ENCODE measurements at regions not wholly inside any gene's neighbourhood (a gene's known extent, or its start where the extent isn't known, plus 50 kb on each side); places are given as distances from the start of the nearest gene placed in this dataset.
"Not testable (repeated sequence)": the region's sequence is repeated elsewhere in the genome, so short reads cannot be mapped to it uniquely, and the experiment has no call there.

- not testable (repeated sequence) for H3K4me3 ChIP-seq (ENCODE audit: low read length); H3K4me1 ChIP-seq (ENCODE audit: control insufficient read depth, insufficient read depth, low read length); H3K9me3 ChIP-seq (ENCODE audit: control insufficient read depth, low read length); H3K27me3 ChIP-seq (ENCODE audit: control insufficient read depth, insufficient read depth, low read length); H3K9ac ChIP-seq (ENCODE audit: low read length); H3K36me3 ChIP-seq (ENCODE audit: control insufficient read depth, insufficient read depth, low read length)
Measured at GRCh38 chr16:72729552-72729951, 318.4 kb downstream of the ZFHX3 start.

- H3K9ac ChIP-seq (ENCODE audit: low read length) = no peak overlapping the region
- H3K4me1 ChIP-seq (ENCODE audit: control insufficient read depth, insufficient read depth, low read length) = no peaks in the 10 kb centered on the region
- no peak overlapping the region for H3K4me3 ChIP-seq (ENCODE audit: low read length)
- no peaks in the 10 kb centered on the region for H3K27me3 ChIP-seq (ENCODE audit: control insufficient read depth, insufficient read depth, low read length)
- H3K36me3 ChIP-seq (ENCODE audit: control insufficient read depth, insufficient read depth, low read length) = no peaks in the 10 kb centered on the region
- H3K9me3 ChIP-seq (ENCODE audit: control insufficient read depth, low read length) = no peaks in the 10 kb centered on the region
Measured at GRCh38 chr16:72728516-72728915, 319.4 kb downstream of the ZFHX3 start.

GRCh38 chr16:72727565-72727964 is 320.4 kb downstream of the ZFHX3 start:
- H3K9me3 ChIP-seq (ENCODE audit: control insufficient read depth, low read length) = no peaks in the 10 kb centered on the region
- H3K36me3 ChIP-seq (ENCODE audit: control insufficient read depth, insufficient read depth, low read length) = no peaks in the 10 kb centered on the region
- no peaks in the 10 kb centered on the region for H3K4me1 ChIP-seq (ENCODE audit: control insufficient read depth, insufficient read depth, low read length)
- H3K27me3 ChIP-seq (ENCODE audit: control insufficient read depth, insufficient read depth, low read length) = no peaks in the 10 kb centered on the region
- H3K4me3 ChIP-seq (ENCODE audit: low read length) = no peak overlapping the region
- H3K9ac ChIP-seq (ENCODE audit: low read length) = no peak overlapping the region

GRCh38 chr16:72725643-72726042 is 322.3 kb downstream of the ZFHX3 start:
- Histone ChIP-seq H3K4me1 (ENCODE audit: control insufficient read depth, insufficient read depth, low read length) (no peaks in the 10 kb centered on the region), H3K9me3 (ENCODE audit: control insufficient read depth, low read length) (no peaks in the 10 kb centered on the region), H3K4me3 (ENCODE audit: low read length) (no peak overlapping the region), H3K36me3 (ENCODE audit: control insufficient read depth, insufficient read depth, low read length) (no peaks in the 10 kb centered on the region), H3K27me3 (ENCODE audit: control insufficient read depth, insufficient read depth, low read length) (no peaks in the 10 kb centered on the region), H3K9ac (ENCODE audit: low read length) (no peak overlapping the region)

- Histone ChIP-seq H3K27me3 (ENCODE audit: control insufficient read depth, insufficient read depth, low read length) (no peaks in the 10 kb centered on the region), H3K9ac (ENCODE audit: low read length) (no peak overlapping the region), H3K36me3 (ENCODE audit: control insufficient read depth, insufficient read depth, low read length) (no peaks in the 10 kb centered on the region), H3K9me3 (ENCODE audit: control insufficient read depth, low read length) (no peaks in the 10 kb centered on the region), H3K4me1 (ENCODE audit: control insufficient read depth, insufficient read depth, low read length) (no peaks in the 10 kb centered on the region), H3K4me3 (ENCODE audit: low read length) (no peak overlapping the region)
Measured at GRCh38 chr16:72723781-72724180, 324.1 kb downstream of the ZFHX3 start.

GRCh38 chr16:72722552-72722951 is 325.4 kb downstream of the ZFHX3 start:
- H3K27me3 ChIP-seq (ENCODE audit: control insufficient read depth, insufficient read depth, low read length) = no peaks in the 10 kb centered on the region
- no peaks in the 10 kb centered on the region for H3K9me3 ChIP-seq (ENCODE audit: control insufficient read depth, low read length)
- no peaks in the 10 kb centered on the region for H3K36me3 ChIP-seq (ENCODE audit: control insufficient read depth, insufficient read depth, low read length)
- H3K4me3 ChIP-seq (ENCODE audit: low read length) = no peak overlapping the region
- no peaks in the 10 kb centered on the region for H3K4me1 ChIP-seq (ENCODE audit: control insufficient read depth, insufficient read depth, low read length)
- no peak overlapping the region for H3K9ac ChIP-seq (ENCODE audit: low read length)

GRCh38 chr16:72721981-72722380 is 325.9 kb downstream of the ZFHX3 start:
- H3K4me1 ChIP-seq (ENCODE audit: control insufficient read depth, insufficient read depth, low read length) = no peaks in the 10 kb centered on the region
- no peaks in the 10 kb centered on the region for H3K9me3 ChIP-seq (ENCODE audit: control insufficient read depth, low read length)
- no peaks in the 10 kb centered on the region for H3K27me3 ChIP-seq (ENCODE audit: control insufficient read depth, insufficient read depth, low read length)
- H3K36me3 ChIP-seq (ENCODE audit: control insufficient read depth, insufficient read depth, low read length) = no peaks in the 10 kb centered on the region
- H3K4me3 ChIP-seq (ENCODE audit: low read length) = no peak overlapping the region
- no peak overlapping the region for H3K9ac ChIP-seq (ENCODE audit: low read length)

- Histone ChIP-seq H3K36me3 (ENCODE audit: control insufficient read depth, insufficient read depth, low read length) (no peaks in the 10 kb centered on the region), H3K9ac (ENCODE audit: low read length) (no peak overlapping the region), H3K27me3 (ENCODE audit: control insufficient read depth, insufficient read depth, low read length) (no peaks in the 10 kb centered on the region), H3K4me1 (ENCODE audit: control insufficient read depth, insufficient read depth, low read length) (no peaks in the 10 kb centered on the region), H3K9me3 (ENCODE audit: control insufficient read depth, low read length) (no peaks in the 10 kb centered on the region), H3K4me3 (ENCODE audit: low read length) (no peak overlapping the region)
Measured at GRCh38 chr16:72715267-72715666, 332.7 kb downstream of the ZFHX3 start.

GRCh38 chr16:72711823-72712222 is 336.1 kb downstream of the ZFHX3 start:
- Histone ChIP-seq H3K4me3 (ENCODE audit: low read length) (no peak overlapping the region), H3K9me3 (ENCODE audit: control insufficient read depth, low read length) (no peaks in the 10 kb centered on the region), H3K9ac (ENCODE audit: low read length) (no peak overlapping the region), H3K27me3 (ENCODE audit: control insufficient read depth, insufficient read depth, low read length) (no peaks in the 10 kb centered on the region), H3K36me3 (ENCODE audit: control insufficient read depth, insufficient read depth, low read length) (no peaks in the 10 kb centered on the region), H3K4me1 (ENCODE audit: control insufficient read depth, insufficient read depth, low read length) (no peaks in the 10 kb centered on the region)

GRCh38 chr16:72705801-72706200 is 342.1 kb downstream of the ZFHX3 start:
- Histone ChIP-seq H3K36me3 (ENCODE audit: control insufficient read depth, insufficient read depth, low read length) (no peaks in the 10 kb centered on the region), H3K9me3 (ENCODE audit: control insufficient read depth, low read length) (no peaks in the 10 kb centered on the region), H3K27me3 (ENCODE audit: control insufficient read depth, insufficient read depth, low read length) (no peaks in the 10 kb centered on the region), H3K9ac (ENCODE audit: low read length) (no peak overlapping the region), H3K4me1 (ENCODE audit: control insufficient read depth, insufficient read depth, low read length) (no peaks in the 10 kb centered on the region), H3K4me3 (ENCODE audit: low read length) (no peak overlapping the region)

- Histone ChIP-seq H3K4me1 (ENCODE audit: control insufficient read depth, insufficient read depth, low read length) (no peaks in the 10 kb centered on the region), H3K27me3 (ENCODE audit: control insufficient read depth, insufficient read depth, low read length) (no peaks in the 10 kb centered on the region), H3K9ac (ENCODE audit: low read length) (no peak overlapping the region), H3K36me3 (ENCODE audit: control insufficient read depth, insufficient read depth, low read length) (no peaks in the 10 kb centered on the region), H3K9me3 (ENCODE audit: control insufficient read depth, low read length) (no peaks in the 10 kb centered on the region), H3K4me3 (ENCODE audit: low read length) (no peak overlapping the region)
Measured at GRCh38 chr16:72704746-72705372, 343.1 kb downstream of the ZFHX3 start.

GRCh38 chr16:72689851-72690250 is 358.1 kb downstream of the ZFHX3 start:
- no peaks in the 10 kb centered on the region for H3K9me3 ChIP-seq (ENCODE audit: control insufficient read depth, low read length)
- H3K4me3 ChIP-seq (ENCODE audit: low read length) = no peak overlapping the region
- H3K27me3 ChIP-seq (ENCODE audit: control insufficient read depth, insufficient read depth, low read length) = no peaks in the 10 kb centered on the region
- H3K9ac ChIP-seq (ENCODE audit: low read length) = no peak overlapping the region
- H3K4me1 ChIP-seq (ENCODE audit: control insufficient read depth, insufficient read depth, low read length) = no peaks in the 10 kb centered on the region
- no peaks in the 10 kb centered on the region for H3K36me3 ChIP-seq (ENCODE audit: control insufficient read depth, insufficient read depth, low read length)

GRCh38 chr16:72680732-72681131 is 367.2 kb downstream of the ZFHX3 start:
- H3K9ac ChIP-seq (ENCODE audit: low read length) = no peak overlapping the region

More at GRCh38 chr16:72680732-72681131, 367.2 kb downstream of the ZFHX3 start:
- no peaks in the 10 kb centered on the region for H3K9me3 ChIP-seq (ENCODE audit: control insufficient read depth, low read length)
- no peaks in the 10 kb centered on the region for H3K36me3 ChIP-seq (ENCODE audit: control insufficient read depth, insufficient read depth, low read length)
- no peaks in the 10 kb centered on the region for H3K4me1 ChIP-seq (ENCODE audit: control insufficient read depth, insufficient read depth, low read length)
- no peaks in the 10 kb centered on the region for H3K27me3 ChIP-seq (ENCODE audit: control insufficient read depth, insufficient read depth, low read length)
- no peak overlapping the region for H3K4me3 ChIP-seq (ENCODE audit: low read length)
